Endothelial cell of umbilical vein (primary cell): ENCODE measurements at regions not wholly inside any gene's neighbourhood (a gene's known extent, or its start where the extent isn't known, plus 50 kb on each side); places are given as distances from the start of the nearest gene placed in this dataset.

ENCODE experiments used
- CTCF ChIP-seq, 2 donors: IDR thresholded peaks; 1 replicate in 1 of 2; 2 replicates in 1 of 2; pipeline ENCODE4 v1.5.1; 2011; ENCODE audit warnings: low read length in 2 of 2, mild to moderate bottlenecking in 2 of 2, moderate library complexity in 2 of 2, control low read depth in 1 of 2, inconsistent platforms in 1 of 2, low read depth in 1 of 2; ENCODE audit not compliant: insufficient read depth in 1 of 2; ENCODE audit errors: extremely low read depth in 1 of 2
- EZH2 ChIP-seq: IDR thresholded peaks from 2 replicates; pipeline ENCODE4 v1.6.1; 2012; ENCODE audit warnings: borderline replicate concordance, low read depth, mild to moderate bottlenecking, moderate library complexity, low read length, inconsistent platforms; ENCODE audit not compliant: severe bottlenecking

- TF ChIP-seq CTCF (IDR thresholded peaks at IDR 0.05; ENCODE audit: extremely low read depth in 1 of 2, insufficient read depth in 1 of 2, low read depth in 1 of 2, low read length in 2 of 2): no peak
- TF ChIP-seq EZH2: no peak
Measured at GRCh38 chr2:40740419-40740818, 288.5 kb upstream of the SLC8A1 start.
